HepG2 (cell line): ENCODE measurements at regions not wholly inside any gene's neighbourhood (a gene's known extent, or its start where the extent isn't known, plus 50 kb on each side); places are given as distances from the start of the nearest gene placed in this dataset.

Experiments used
- CHCHD3 ChIP-seq: sonication (generic); formaldehyde crosslinking; IDR thresholded peaks from 2 replicates; pipeline ENCODE4 v1.8.0; 2022; ENCODE audit warnings: mild to moderate bottlenecking, missing genetic modification reagents, moderate library complexity
- SETDB1 ChIP-seq: sonication (generic); formaldehyde crosslinking; IDR thresholded peaks from 2 replicates; pipeline ENCODE4 v1.5.1; 2020; ENCODE audit warnings: missing genetic modification reagents, mild to moderate bottlenecking, borderline replicate concordance
- SSRP1 ChIP-seq: IDR thresholded peaks from 2 replicates; pipeline ENCODE4 v1.6.1; 2016; ENCODE audit warnings: control low read depth
- TP53 ChIP-seq: sonication (generic); formaldehyde crosslinking; conservative IDR thresholded peaks from 2 replicates; pipeline ENCODE4 v1.4.0; 2020; ENCODE audit warnings: missing genetic modification reagents
- ZNF10 ChIP-seq: sonication (generic); formaldehyde crosslinking; IDR thresholded peaks from 2 replicates; pipeline ENCODE4 v1.4.0; 2020; ENCODE audit warnings: mild to moderate bottlenecking, low read depth, missing genetic modification reagents, borderline replicate concordance
- ZNF546 ChIP-seq: sonication (generic); formaldehyde crosslinking; conservative IDR thresholded peaks from 2 replicates; pipeline ENCODE4 v1.8.1; 2023; ENCODE audit warnings: mild to moderate bottlenecking, missing genetic modification reagents
- ZNF549 ChIP-seq: sonication (generic); formaldehyde crosslinking; IDR thresholded peaks from 2 replicates; pipeline ENCODE4 v1.5.0; 2020; ENCODE audit warnings: missing genetic modification reagents
- ZNF749 ChIP-seq: sonication (generic); formaldehyde crosslinking; IDR thresholded peaks from 2 replicates; pipeline ENCODE4 v1.8.0; 2022; ENCODE audit warnings: mild to moderate bottlenecking, missing genetic modification reagents, moderate library complexity, borderline replicate concordance
- ZNF766 ChIP-seq: sonication (generic); formaldehyde crosslinking; IDR thresholded peaks from 2 replicates; pipeline ENCODE4 v1.5.0; 2020; ENCODE audit warnings: missing genetic modification reagents, borderline replicate concordance
- TF ChIP-seq, protein P1 (sequence below): sonication (generic); formaldehyde crosslinking; IDR thresholded peaks from 2 replicates; pipeline ENCODE4 v1.4.0; 2020; ENCODE audit warnings: missing genetic modification reagents

- TF ChIP-seq ZNF10 (CRISPR knock-in tag) (no peak), ZNF549 (no peak), TP53 (no peak), ZNF749 (CRISPR knock-in tag) (no peak), SSRP1 (no peak), CHCHD3 (no peak), SETDB1 (CRISPR knock-in tag) (no peak), ZNF546 (CRISPR knock-in tag) (no peak), ZNF766 (CRISPR knock-in tag) (no peak)
- TF ChIP-seq, protein P1, sequence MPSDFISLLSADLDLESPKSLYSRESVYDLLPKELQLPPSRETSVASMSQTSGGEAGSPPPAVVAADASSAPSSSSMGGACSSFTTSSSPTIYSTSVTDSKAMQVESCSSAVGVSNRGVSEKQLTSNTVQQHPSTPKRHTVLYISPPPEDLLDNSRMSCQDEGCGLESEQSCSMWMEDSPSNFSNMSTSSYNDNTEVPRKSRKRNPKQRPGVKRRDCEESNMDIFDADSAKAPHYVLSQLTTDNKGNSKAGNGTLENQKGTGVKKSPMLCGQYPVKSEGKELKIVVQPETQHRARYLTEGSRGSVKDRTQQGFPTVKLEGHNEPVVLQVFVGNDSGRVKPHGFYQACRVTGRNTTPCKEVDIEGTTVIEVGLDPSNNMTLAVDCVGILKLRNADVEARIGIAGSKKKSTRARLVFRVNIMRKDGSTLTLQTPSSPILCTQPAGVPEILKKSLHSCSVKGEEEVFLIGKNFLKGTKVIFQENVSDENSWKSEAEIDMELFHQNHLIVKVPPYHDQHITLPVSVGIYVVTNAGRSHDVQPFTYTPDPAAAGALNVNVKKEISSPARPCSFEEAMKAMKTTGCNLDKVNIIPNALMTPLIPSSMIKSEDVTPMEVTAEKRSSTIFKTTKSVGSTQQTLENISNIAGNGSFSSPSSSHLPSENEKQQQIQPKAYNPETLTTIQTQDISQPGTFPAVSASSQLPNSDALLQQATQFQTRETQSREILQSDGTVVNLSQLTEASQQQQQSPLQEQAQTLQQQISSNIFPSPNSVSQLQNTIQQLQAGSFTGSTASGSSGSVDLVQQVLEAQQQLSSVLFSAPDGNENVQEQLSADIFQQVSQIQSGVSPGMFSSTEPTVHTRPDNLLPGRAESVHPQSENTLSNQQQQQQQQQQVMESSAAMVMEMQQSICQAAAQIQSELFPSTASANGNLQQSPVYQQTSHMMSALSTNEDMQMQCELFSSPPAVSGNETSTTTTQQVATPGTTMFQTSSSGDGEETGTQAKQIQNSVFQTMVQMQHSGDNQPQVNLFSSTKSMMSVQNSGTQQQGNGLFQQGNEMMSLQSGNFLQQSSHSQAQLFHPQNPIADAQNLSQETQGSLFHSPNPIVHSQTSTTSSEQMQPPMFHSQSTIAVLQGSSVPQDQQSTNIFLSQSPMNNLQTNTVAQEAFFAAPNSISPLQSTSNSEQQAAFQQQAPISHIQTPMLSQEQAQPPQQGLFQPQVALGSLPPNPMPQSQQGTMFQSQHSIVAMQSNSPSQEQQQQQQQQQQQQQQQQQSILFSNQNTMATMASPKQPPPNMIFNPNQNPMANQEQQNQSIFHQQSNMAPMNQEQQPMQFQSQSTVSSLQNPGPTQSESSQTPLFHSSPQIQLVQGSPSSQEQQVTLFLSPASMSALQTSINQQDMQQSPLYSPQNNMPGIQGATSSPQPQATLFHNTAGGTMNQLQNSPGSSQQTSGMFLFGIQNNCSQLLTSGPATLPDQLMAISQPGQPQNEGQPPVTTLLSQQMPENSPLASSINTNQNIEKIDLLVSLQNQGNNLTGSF (CRISPR knock-in tag), result no peak
Measured at GRCh38 chr9:129363216-129363873, 185.3 kb upstream of the IER5L start.
